GM18498 (cell line): ENCODE measurements at regions not wholly inside any gene's neighbourhood (a gene's known extent, or its start where the extent isn't known, plus 50 kb on each side); places are given as distances from the start of the nearest gene placed in this dataset.
"Not testable (repeated sequence)": the region's sequence is repeated elsewhere in the genome, so short reads cannot be mapped to it uniquely, and the experiment has no call there.

Source experiments
- ATAC-seq: cut with Tn5 transposase; IDR thresholded peaks from one replicate; pipeline ENCODE4 v1.9.1; 2021; ENCODE audit warnings: mild to moderate bottlenecking, moderate library complexity; ENCODE audit not compliant: unreplicated experiment

DNA sequence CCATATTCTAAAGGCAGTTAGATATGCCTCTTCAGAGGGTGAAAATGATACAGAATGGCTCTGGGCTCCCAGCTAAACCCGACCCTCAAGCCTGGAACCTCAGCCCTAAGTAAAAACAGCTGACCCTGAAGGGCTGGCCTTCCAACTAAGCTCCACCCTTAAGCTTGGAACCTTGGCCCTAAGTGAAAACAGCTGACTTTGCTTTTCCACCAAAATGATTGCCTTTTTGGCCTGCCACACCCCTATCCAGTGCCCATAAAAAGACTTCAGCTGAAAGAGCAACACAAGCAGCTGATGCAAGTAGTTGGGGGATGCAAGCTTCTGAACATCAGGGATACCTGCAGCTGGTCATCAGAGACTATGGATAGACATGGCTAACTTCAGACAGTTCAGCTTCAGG is 647.4 kb upstream of the SGCD start:
- ATAC-seq: no peak

DNA sequence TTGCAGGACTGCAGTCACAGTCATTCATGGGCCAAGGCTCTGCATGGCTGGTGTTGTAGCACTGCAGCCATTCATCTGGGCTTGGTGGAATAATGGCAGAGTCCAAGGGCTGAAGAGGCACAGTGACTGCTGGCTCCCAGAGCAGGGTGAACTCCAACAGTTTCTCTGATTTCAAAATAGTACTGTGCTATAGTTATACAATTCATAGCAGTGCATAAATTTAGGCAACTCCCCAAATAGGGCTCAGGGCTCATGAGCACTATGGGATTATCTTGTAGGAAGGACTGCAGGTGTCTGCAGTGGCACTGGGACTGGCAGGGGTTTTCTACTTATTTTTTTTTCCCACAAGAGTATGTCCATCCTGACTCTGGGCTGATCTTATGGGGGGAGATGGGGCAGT is 642.5 kb upstream of the SGCD start:
- no peak for ATAC-seq

DNA sequence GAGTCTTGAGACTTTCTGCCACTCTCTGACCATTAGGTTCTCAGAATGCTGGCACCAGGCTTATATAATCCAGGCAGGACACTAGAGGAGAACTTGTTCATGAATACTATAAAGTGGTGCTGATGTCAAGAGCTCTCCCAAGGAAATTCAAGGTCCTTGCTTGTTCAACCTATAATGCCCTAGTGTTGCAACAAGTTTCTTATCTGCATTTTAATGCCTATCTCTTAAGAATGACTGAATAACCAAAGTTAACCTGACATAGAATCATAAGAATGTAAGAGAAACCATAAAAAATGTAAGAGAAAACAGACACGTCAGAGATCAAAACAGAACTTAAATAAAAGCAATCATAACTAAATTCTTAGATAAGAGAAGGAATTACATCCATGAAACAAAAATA is 640.8 kb upstream of the SGCD start:
- ATAC-seq: no peak

DNA sequence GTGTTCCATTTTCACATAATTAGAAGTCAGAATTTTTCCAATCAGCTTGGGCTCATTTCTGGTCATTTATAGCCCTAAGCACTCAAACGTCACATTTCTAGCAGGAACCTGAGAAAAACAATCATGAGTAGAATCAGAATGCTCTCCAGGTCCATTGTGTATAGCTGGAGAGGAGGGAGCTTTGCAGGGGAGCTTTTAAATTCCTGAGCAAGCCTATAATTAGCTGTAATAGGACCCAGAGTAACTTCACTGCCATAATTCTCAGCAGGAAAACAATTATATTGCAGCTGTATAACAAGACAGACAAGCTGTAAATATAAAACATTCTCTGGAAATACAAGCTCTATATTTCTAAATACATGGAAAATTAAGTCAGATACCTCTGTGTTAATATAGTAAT is 637.6 kb upstream of the SGCD start:
- ATAC-seq: no peak

DNA sequence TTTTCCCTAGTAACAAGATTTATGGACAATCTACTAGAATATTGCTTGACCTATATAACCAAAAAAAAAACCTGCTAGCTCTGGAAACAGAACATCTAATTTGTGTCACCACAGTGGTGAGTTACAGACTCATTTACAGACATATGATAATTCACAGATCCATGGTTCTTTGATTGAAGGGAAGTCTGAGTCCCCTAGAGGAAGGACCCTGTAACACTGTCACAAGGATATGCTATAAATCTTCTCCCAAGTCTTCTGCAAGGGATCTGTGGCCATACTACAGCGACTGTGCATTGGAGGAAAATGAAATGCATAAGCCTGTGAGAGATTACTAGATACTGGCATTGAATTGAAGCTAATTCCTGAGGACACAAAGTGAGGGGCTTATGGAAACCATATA is 630.6 kb upstream of the SGCD start:
- no peak for ATAC-seq

DNA sequence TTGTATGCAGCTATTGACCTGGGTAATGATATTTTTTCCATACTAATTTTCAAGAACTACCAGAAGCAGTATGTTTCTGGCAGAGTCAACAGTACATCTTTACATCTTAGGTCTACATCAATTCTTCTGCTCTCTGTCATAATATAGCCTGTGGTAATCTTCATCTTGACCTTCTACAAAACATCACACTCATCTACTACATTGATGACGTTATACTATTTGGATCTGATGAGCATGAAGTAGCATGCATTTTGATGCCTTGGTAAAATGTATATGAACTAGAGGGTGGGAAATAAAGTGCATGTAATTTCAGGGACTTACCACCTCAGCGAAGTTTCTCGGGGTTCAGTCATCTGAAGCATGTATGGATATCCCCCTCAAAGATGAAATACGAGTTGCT is 629.7 kb upstream of the SGCD start:
- no peak for ATAC-seq

DNA sequence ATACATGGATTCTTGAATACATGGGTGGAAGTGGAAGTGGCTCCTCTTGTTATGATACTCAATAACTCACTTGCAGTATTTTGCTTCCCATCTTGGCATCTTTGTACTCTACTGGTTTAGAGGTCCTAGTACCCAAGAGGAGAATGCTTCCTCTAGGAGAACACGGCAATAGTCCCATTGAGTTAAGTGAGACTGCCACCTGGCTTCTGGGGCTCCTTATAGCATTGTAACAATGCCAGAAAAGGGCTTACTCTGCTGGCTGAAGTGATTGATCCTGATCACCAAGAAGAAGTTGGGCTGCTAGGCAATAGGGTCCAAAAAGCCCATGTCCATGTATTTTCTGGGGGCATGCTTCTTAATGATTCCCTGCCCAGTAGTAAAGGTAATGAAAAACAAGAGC is 627.6 kb upstream of the SGCD start:
- ATAC-seq: no peak

DNA sequence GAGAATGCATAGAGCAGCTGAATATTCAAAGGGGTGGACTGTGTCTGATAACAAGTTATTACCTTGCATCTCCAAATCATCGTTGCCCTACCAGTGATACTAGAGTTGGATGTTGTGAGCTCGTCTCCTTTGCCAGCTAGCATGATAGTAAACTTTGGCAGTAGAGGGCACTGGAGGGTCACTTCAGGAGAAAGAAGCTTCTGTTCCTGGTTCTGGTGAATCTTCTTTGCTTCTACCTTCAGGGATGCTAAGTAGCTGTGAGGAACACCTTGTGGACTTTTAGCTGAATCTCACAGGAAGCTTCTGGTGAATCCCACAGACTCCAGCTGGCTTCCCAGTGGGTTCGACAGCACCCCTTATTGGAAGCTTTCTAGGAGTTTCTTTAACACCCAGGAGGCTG is 626.6 kb upstream of the SGCD start:
- no peak for ATAC-seq

DNA sequence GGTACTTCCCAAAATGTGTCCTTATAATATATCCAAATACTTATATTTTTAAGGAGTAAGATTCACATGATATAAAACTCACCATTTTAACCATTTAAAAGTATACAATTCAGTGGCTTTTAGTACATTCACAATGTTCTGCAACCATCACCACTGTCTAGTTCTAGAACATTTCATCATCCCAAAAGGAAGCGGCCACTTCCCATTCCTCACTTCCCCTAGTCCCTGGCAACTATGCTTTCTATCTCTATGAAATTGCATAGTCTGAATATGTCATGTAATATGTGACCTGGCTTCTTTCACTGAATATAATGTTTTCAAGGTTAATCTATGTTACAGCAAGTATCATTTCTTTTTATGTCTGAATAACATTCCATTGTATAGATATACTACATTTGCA is 615.1 kb upstream of the SGCD start:
- no peak for ATAC-seq

DNA sequence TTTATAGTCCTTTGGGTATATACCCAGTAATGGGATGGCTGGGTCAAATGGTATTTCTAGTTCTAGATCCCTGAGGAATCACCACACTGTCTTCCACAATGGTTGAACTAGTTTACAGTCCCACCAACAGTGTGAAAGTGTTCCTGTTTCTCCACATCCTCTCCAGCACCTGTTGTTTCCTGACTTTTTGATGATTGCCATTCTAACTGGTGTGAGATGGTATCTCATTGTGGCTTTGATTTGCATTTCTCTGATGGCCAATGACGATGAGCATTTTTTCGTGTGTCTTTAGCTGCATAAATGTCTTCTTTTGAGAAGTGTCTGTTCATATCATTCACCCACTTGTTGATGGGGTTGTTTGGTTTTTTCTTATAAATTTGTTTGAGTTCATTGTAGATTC is 612.5 kb upstream of the SGCD start:
- not testable (repeated sequence) for ATAC-seq

DNA sequence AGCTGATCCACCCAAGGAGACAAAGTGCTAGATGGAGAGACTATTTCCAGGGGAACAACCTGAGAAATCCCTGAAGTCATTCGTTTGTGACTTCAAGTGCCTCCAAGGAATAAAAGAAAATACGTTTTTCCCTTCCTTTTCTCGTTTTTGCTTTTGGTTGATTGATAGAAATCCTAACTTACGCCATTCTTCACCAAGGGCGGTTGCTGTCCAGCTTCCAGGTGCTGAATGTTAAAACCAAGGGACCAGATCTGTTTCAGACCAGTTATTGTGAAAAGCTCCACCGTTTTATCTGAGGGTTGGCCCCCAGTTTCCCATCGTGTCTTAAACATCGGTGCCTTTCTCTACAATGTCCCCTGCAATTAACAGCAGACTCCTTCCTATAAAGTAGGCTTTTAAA is 600.7 kb upstream of the SGCD start:
- no peak for ATAC-seq

DNA sequence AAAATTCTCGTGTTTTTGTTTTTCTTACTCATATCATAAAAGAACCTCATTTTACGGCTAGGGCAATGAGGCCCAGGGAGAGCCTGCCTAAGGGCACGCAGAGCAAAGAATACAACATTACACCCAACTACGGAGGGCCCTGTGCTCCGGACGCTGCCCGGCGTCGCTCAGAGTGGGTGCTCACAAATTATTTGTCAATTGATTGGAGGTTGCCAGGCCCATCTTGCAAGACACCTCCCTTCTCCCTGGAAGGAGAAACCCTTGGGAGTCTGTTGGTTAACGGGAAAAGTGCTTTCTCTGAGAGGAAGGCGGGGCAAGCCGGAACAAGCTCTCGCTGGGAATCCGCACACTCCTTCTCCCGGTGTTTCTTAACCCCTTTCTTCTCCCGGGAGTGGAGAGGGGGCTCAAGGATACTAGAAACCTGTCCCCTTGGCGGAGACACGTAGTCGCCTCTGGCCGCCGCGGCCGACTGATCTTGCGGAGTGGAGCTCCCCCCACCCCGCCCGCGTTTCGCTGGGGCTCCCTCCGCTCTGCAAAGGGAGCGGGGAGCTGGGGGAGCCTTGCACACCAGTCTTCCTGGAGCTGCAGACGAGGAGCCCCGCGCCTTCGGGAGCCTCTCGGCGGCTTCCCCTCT is 599.3 kb upstream of the SGCD start:
- no peak for ATAC-seq

DNA sequence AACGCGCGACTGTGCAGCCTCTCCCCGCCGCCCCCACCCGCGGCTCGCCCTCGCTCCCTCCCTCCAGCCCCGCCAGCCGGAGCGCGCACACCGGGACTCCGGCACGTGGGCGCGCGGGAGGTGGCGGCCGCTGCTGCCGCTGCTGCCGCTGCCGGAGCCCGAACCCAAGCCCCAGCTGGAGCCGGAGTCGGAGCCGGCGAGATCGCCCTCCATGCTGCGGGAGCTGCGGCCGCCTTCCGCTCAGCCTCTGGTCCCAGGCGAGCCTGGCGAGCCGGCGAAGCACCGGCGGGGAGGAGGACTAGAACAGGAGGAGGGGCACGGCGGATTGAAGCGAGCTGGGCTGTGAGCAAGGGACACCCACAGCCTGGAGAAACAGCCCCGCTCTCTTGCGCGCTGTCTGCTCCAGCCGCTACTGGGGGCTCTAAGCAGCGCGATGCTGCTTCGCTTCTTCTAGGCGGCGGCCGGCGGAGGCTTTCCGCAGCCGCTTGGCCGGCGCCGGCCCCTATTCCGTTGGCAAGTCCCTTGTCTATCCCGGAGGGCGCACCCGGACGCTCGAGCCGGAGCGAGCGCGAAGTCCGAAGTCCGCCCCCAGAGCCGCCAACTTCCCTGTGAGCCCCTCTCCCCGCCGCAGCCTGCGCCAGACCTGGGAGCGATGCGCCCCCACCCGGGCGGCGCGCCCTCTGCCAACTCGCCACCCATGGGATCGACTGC is 598.7 kb upstream of the SGCD start:
- no peak for ATAC-seq

DNA sequence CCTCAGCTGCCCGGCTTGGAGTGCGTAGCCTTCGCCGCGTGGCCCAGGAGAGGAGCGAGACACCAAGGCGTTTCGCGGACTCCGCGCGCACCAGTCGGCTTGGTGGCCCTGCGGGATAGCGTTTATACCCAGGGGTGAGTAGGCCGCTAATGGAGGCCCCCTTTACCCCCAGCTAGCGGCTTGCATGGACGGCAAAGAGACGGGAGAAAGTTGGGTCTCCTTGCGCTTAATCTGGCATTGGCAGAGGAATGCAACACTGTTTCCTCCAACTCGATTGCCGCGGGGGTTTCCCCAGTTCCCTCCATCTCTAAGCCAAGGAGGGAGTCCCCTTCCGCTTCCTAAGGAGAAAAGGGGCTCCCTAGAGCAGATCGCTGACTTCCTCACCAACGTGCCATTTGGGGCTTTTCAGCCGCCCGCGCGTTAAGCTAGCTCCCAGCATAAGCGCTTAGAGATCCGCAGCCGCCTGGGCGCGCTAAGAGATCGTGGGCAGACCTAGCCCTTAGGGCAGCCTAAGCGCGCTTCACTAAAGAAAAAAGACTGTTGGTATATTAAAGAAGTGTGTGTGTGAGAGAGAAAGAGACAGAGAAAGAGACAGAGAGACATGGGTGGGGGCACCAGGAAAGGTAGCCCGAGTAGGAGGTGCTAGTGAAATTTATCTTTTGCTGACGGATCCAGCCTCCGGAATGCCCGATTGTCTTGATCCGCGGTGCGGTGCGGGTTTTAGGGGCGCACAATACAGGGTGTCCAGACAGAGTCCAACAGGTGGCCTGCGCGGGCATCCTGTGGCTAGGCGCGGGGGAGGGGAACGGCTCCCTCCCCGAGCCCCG is 597.9 kb upstream of the SGCD start:
- no peak for ATAC-seq

DNA sequence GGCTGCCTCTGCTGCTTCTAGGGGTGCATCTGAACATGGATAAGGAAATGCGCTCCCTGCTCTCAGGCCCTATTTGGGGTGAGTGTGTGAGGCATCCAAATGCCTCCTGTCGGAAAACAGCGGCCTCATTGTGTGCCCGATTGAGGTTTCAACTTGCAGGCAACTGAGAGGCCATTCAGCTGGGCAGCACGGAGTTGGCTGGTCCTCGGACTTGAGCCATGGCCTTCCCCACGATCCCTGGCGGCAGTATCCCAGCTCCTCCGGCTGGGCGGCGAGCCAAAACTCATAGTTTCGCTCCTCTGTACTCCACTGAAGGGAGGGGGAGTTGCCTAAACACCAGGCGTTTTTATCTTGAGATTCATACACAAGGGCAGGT is 597.3 kb upstream of the SGCD start:
- ATAC-seq: no peak

DNA sequence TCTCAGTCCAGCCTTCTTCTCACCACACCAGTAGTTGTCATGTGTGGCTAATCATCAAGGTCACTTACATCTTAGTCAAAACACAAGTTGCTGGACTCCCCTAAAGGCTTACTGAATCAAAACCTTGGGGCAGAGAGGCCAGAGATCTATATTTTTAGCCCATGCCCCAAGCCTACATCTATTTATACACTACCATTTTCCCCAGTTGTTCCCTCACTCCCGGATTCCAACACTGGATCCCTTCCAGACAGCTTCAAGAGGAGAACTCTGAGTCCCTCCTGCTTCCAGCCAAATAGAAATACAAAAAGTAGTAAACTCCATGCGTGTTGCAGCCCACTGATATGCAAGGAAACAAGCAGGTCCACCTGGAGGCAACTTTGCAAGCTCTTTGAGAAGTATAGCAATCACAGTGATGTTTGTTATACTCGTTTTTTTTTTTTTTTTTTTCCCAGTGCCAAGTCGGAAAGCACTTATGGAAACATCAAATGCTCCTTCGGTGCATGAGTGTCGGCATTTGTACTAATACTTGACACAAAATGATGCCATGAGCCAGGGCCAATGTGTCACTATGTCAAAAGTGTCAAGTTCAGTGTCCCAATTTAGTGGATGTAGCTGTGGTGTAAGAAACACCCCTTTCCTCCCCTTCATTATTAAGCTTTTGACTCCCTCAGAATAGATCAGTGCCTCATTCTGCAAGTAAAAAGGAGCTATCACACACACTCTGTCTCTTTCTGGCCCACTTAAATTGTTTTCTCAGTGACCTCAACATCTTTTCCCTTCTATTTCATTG is 594.2 kb upstream of the SGCD start:
- no peak for ATAC-seq

DNA sequence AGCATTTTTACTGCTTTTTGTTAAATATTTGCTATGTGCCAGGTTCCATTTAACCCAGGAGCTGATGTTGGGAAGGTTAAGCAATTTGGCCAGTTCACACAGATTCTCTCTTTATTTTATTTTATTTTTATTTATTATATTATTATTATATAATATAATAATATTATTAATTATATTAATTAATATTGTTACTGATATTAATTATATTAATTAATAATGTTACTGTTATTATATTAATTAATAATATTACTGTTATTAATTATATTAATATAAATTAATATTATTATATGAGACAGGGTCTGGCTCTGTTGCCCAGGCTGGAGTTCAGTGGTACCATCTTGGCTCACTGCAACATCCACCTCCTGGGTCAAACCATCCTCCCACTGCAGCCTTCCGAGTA is 593.0 kb upstream of the SGCD start:
- ATAC-seq: no peak

DNA sequence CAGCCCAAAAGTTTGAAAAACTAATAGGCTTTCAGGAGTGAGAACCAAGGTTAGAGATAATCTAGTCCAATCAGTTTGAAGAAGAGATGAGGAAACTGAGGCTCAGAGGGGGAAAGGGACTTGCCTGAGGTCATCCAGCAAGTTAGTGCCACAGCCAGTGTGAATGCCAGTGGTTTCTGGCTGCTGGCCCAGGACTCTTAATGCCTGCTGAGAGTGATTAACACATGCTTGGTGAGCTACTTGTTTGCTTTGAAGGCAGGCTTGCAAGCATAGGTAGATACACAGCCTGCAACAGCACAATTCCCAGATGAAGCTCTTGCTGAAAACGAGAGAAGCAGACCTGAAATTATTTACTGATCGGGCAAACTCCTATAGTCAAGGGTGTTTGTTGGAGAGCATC is 591.6 kb upstream of the SGCD start:
- no peak for ATAC-seq

DNA sequence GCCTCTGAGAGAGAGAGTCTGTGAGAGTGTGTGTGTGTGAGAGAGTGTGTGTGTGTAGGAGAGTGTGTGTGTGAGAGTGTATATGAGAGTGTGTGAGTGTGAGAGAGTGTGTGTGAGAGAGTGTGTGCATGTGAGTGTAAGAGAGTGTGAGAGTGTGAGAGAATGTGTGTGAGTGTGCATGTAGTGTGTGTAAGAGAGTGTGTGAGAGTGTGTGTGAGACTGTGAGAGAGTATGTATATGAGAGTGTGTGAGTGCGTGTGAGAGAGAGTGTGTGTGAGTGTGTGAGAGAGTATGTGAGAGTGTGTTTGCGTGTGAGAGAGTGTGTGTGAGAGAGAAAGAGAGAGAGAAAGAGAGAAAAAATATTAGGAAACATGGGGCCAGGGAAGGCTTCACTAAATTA is 588.3 kb upstream of the SGCD start:
- no peak for ATAC-seq

DNA sequence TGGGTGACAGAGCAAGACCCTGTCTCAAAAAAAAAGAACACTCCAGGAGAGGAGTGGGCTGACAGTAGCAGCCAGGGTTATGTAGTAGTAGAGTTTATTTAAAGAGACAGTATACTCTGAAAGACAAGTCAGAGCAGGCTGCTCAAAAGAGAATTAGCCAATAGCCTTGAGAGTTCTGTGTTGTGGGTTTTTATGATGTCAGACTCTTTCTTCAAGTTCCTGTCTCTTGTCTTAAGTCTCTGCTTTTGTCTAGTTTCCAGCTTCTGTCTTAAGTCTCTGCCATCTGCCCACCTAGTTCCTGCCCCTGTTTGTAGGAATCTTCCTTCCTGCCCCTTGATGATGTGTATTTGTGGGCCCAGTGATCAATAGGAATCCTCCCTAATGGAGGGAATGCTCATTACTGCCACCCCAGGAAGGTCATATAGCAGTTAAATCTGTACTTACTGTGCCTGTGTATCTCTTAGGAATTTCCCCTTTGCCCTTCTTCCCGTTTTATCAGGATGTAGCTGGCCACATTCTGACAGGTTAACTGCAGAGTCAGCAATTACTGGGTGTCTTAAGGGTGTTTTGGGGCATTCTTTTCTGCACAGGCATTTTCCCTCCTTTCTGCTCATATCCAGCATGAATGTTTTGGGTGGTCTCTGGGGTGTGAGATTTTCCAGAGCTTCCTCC is 580.5 kb upstream of the SGCD start:
- no peak for ATAC-seq

DNA sequence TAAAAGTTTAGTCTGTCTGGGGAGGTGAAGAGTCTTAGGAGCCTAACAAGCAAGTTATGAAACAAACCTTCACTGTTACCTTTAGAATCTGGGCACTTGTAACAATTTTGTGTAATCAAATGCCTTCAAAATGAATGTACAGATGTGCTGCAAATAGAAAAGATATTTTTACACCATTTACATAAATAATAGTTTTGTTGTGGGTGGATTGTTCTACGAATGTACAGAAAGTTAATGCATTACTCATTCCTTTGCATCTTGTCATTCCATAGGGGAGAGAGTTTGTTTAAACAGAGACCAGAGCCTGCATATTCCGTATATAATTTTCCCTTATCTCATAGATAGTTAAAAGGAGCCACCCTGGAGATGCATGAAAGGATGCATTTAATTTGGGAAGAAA is 576.9 kb upstream of the SGCD start:
- no peak for ATAC-seq
